Lower leg skin (tissue), 3 donors: ENCODE measurements at regions not wholly inside any gene's neighbourhood (a gene's known extent, or its start where the extent isn't known, plus 50 kb on each side); places are given as distances from the start of the nearest gene placed in this dataset.

Source experiments
- POLR2A ChIP-seq, 2 donors: fragments of 450-650 bp; IDR thresholded peaks; one replicate each; pipeline ENCODE4 v1.6.1; 2016 to 2017; ENCODE audit warnings: antibody characterized with exemption in 2 of 2, mild to moderate bottlenecking in 1 of 2, moderate library complexity in 1 of 2
- TF ChIP-seq, protein P1 (sequence below), 3 donors: fragments of 450-650 bp; IDR thresholded peaks; one replicate each; pipeline ENCODE4 v1.5.1; 2016; ENCODE audit warnings: antibody characterized with exemption in 3 of 3, mild to moderate bottlenecking in 3 of 3, moderate library complexity in 2 of 3

DNA sequence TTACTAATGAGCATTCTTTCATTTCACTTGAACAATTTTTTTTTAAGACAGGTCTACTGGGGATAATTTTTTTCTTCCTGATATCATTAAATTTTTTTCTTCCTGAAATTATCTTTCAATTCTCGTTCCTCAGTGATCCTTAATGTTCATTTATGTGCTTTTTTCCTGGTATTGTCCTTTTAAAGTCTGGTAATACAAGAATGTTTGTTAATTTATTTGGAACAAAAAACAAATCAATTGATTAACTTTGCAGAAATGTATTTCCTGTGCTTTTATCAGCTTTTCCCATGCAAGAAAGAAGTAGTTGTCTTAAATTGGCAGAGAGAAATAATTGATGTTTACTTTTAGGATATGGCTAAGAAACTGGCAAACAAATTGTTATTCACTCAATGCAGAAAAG lies 945.4 kb upstream of the MIR17HG start:
- TF ChIP-seq, protein P1, sequence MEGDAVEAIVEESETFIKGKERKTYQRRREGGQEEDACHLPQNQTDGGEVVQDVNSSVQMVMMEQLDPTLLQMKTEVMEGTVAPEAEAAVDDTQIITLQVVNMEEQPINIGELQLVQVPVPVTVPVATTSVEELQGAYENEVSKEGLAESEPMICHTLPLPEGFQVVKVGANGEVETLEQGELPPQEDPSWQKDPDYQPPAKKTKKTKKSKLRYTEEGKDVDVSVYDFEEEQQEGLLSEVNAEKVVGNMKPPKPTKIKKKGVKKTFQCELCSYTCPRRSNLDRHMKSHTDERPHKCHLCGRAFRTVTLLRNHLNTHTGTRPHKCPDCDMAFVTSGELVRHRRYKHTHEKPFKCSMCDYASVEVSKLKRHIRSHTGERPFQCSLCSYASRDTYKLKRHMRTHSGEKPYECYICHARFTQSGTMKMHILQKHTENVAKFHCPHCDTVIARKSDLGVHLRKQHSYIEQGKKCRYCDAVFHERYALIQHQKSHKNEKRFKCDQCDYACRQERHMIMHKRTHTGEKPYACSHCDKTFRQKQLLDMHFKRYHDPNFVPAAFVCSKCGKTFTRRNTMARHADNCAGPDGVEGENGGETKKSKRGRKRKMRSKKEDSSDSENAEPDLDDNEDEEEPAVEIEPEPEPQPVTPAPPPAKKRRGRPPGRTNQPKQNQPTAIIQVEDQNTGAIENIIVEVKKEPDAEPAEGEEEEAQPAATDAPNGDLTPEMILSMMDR (IDR thresholded peaks at IDR 0.05), result no peak
- TF ChIP-seq POLR2A (IDR thresholded peaks at IDR 0.05), result no peak
